Cardiac fibroblast (primary cell): ENCODE measurements at regions not wholly inside any gene's neighbourhood (a gene's known extent, or its start where the extent isn't known, plus 50 kb on each side); places are given as distances from the start of the nearest gene placed in this dataset.

Experiments used
- DNase-seq, 2 donors: peaks; one replicate each; pipeline versions ENCODE4 v3.0.0 to v3.0.0-alpha.2; 2010; ENCODE audit warnings: low read depth in 2 of 2
- H3K4me3 ChIP-seq, 2 donors: replicated peaks in 1 of 2; 1 replicate in 1 of 2; 2 replicates in 1 of 2; pipeline ENCODE4 v1.5.1; 2011; ENCODE audit warnings: low read depth in 2 of 2, low read length in 2 of 2, mild to moderate bottlenecking in 2 of 2, moderate library complexity in 1 of 2
- TF ChIP-seq, protein P1 (sequence below): IDR thresholded peaks from one replicate; pipeline ENCODE4 v1.5.1; 2011; ENCODE audit warnings: low read depth, mild to moderate bottlenecking, low read length, inconsistent platforms

- no peak for DNase-seq
- no peak overlapping the region for H3K4me3 ChIP-seq
- TF ChIP-seq, protein P1, sequence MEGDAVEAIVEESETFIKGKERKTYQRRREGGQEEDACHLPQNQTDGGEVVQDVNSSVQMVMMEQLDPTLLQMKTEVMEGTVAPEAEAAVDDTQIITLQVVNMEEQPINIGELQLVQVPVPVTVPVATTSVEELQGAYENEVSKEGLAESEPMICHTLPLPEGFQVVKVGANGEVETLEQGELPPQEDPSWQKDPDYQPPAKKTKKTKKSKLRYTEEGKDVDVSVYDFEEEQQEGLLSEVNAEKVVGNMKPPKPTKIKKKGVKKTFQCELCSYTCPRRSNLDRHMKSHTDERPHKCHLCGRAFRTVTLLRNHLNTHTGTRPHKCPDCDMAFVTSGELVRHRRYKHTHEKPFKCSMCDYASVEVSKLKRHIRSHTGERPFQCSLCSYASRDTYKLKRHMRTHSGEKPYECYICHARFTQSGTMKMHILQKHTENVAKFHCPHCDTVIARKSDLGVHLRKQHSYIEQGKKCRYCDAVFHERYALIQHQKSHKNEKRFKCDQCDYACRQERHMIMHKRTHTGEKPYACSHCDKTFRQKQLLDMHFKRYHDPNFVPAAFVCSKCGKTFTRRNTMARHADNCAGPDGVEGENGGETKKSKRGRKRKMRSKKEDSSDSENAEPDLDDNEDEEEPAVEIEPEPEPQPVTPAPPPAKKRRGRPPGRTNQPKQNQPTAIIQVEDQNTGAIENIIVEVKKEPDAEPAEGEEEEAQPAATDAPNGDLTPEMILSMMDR, result no peak
Measured at GRCh38 chr3:69491975-69492374, 106.1 kb upstream of the FRMD4B start.

DNA sequence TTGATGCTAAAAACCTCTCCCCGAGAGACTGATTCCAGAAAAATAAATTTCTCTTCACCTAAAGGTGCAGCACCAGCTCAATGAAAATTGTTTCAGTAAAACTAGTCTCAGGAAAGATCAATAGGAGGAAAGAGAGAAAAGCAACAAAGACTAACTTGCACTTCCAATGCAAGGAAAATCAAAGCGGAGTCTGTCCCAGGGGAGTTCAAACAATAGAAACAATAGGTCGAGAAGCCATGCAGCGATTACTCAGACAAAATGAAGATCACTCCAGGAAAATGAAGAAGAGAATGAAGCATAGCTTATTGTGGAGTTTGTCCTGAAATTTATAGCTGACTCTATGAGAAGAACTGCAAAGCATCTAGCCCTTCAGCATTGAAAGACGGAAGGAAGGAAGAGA lies 105.1 kb upstream of the FRMD4B start:
- TF ChIP-seq, protein P1, result no peak
- H3K4me3 ChIP-seq, result no peak overlapping the region

DNA sequence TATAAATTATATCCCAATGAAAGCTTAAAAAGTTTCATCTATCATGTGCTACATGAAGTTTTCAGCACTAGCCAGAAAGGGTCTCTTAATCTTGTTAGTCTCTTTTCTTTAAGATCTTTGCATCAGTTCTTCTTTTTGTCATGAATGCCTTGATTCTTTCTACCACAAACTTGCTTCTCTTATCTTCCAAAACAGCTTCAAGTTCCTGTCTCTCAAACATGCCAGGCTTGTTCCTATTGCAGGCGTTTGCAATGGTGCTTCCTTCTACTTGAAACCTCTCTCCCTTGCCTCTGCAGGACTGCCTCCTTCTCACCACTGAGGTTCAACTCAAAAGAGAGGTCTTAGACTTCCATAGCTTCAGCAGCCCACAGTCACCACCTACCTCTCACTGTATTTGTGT lies 104.3 kb upstream of the FRMD4B start:
- H3K4me3 ChIP-seq, result no peak overlapping the region
- TF ChIP-seq, protein P1, result no peak
- DNase-seq, result no peak

More for the DNA sequence above, 105.1 kb upstream of the FRMD4B start:
- DNase-seq, result peak in 1 of 2 donors; percentile 51

- DNase-seq, result no peak
- TF ChIP-seq, protein P1, result no peak
Measured at GRCh38 chr3:69488026-69488425, 102.1 kb upstream of the FRMD4B start.

DNA sequence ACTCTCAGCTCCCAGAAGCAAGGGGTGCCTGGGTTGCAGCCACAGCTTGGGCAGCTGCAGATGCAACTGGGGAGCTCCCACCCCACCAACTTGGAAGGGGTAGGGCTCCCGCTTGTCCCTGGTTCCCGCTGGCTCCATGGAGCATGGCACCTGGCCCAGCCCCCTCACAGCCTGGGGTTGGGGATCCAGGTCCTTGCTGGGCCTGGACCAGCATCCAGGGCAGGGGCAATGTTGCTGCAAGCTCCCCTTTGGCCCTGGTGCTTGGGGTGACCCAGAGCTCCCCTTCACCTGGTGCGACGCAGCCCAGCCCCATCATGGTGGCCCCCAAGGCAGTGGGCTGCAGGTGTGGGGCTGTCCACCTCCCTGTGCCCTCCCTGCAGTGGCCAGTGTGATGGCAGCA lies 99.6 kb upstream of the FRMD4B start:
- TF ChIP-seq, protein P1, result no peak

More at GRCh38 chr3:69488026-69488425, 102.1 kb upstream of the FRMD4B start:
- no peak overlapping the region for H3K4me3 ChIP-seq

DNA sequence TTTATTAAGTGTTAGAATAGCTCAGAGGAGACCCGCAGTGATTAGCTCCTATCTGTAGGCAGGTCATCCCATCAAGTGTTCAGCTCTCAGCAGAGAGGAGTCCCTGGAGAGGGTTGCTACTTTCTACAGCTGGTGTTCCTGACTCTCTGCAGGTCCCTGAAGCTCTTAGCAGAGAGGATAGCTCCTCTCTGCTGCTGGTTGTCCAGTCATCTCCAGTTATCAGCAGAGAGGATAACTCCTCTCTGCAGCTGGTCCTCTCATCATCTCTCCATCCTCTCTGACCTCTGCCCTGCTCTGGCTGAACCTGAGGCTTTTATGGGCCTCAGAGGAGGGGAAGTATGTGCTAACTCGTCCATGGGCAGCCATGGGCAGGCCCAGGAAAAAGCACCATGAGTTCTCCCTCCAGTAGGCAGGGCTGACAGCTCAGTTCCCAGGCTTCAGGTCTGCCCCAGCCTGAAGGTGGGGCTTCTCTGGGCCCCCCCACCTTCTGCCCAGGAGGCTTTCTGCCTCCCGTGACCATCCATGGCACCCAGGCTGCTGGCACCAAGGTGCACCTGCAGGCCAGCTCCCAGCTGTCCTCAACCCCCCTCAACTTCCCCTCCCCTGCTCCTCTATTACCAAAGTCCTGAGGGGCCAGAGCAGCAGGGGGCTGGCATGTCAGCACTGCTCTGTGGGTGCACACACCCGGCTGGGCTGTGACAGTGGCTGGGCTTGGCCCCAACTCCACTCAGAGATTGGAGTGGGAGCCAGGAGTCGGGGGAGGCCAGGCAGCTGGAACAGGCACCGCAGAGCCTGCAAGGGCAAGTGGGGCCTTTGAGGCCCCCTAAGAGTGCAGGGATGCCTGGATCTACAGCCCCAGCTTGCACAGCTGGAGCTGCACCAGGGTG lies 98.9 kb upstream of the FRMD4B start:
- no peak for DNase-seq
- TF ChIP-seq, protein P1, result no peak
- no peak overlapping the region for H3K4me3 ChIP-seq

More for the DNA sequence above, 99.6 kb upstream of the FRMD4B start:
- no peak overlapping the region for H3K4me3 ChIP-seq
- DNase-seq, result no peak
